ENCODE measurements at regions not wholly inside any gene's neighbourhood (a gene's known extent, or its start where the extent isn't known, plus 50 kb on each side); places are given as distances from the start of the nearest gene placed in this dataset.

- Histone ChIP-seq H3K4me1 (ENCODE audit: control insufficient read depth, insufficient read depth, low read length) (no peaks in the 10 kb centered on the region), H3K36me3 (ENCODE audit: control insufficient read depth in 2 of 2, insufficient read depth in 1 of 2, low read length in 2 of 2) (no peaks in the 10 kb centered on the region), H3K27ac (ENCODE audit: extremely low read depth, low read depth, low read length) (no peak overlapping the region; the same call in 1 of the 2 replicates), H3K4me3 (ENCODE audit: low read depth, low read length) (peak overlapping the region; percentile 3; the same call in 1 of the 2 replicates), H3K9me3 (ENCODE audit: control insufficient read depth, insufficient read depth, low read depth, low read length) (no peaks in the 10 kb centered on the region)
- POLR2A ChIA-PET = interaction anchor here (0.6 kb wide), 1 partner anchor 470 kb away, joined by 3 read pairs; no protein-coding TSS in a partner anchor
- CTCF ChIA-PET = interaction anchor here (0.6 to 1.8 kb wide), 26 partner anchors 9 to 1515 kb away, joined by 3 to 7 read pairs (median 3); no protein-coding TSS in a partner anchor
- TF ChIP-seq GLIS1 (tag by site-specific recombination; IDR thresholded peaks at IDR 0.05) = 0 out of 2 replicates have a peak, but pooled peaks have one; percentile 13
- no peak for TF ChIP-seq ZNF114 (tag by site-specific recombination; IDR thresholded peaks at IDR 0.05)
- TF ChIP-seq OVOL3 (tag by site-specific recombination; IDR thresholded peaks at IDR 0.05) = no peak
- TF ChIP-seq ZEB2 (tag by site-specific recombination; IDR thresholded peaks at IDR 0.05) = 0 out of 2 replicates have a peak, but pooled peaks have one; percentile 16
- TF ChIP-seq ZBTB17 (tag by site-specific recombination; IDR thresholded peaks at IDR 0.05) = peak; percentile 44
- TF ChIP-seq, protein P1, sequence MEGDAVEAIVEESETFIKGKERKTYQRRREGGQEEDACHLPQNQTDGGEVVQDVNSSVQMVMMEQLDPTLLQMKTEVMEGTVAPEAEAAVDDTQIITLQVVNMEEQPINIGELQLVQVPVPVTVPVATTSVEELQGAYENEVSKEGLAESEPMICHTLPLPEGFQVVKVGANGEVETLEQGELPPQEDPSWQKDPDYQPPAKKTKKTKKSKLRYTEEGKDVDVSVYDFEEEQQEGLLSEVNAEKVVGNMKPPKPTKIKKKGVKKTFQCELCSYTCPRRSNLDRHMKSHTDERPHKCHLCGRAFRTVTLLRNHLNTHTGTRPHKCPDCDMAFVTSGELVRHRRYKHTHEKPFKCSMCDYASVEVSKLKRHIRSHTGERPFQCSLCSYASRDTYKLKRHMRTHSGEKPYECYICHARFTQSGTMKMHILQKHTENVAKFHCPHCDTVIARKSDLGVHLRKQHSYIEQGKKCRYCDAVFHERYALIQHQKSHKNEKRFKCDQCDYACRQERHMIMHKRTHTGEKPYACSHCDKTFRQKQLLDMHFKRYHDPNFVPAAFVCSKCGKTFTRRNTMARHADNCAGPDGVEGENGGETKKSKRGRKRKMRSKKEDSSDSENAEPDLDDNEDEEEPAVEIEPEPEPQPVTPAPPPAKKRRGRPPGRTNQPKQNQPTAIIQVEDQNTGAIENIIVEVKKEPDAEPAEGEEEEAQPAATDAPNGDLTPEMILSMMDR (tag by site-specific recombination; IDR thresholded peaks at IDR 0.05) = peak; percentile 68; the same call in 1 of the 2 replicates
- TF ChIP-seq ZNF335 (tag by site-specific recombination; conservative IDR thresholded peaks at IDR 0.05) = peak; percentile 76
- TF ChIP-seq ZNF654 (tag by site-specific recombination; IDR thresholded peaks at IDR 0.05; ENCODE audit: low read depth) = peak; percentile 88
- TF ChIP-seq ZNF707 (tag by site-specific recombination; IDR thresholded peaks at IDR 0.05) = no peak
- peak; percentile 58; the same call in 1 of the 2 replicates for TF ChIP-seq ZNF660 (tag by site-specific recombination; IDR thresholded peaks at IDR 0.05)
- TF ChIP-seq ZBTB48 (tag by site-specific recombination; IDR thresholded peaks at IDR 0.05) = peak; percentile 68; the same call in 1 of the 2 replicates
- TF ChIP-seq ZNF311 (tag by site-specific recombination; IDR thresholded peaks at IDR 0.05; ENCODE audit: borderline replicate concordance) = no peak
- TF ChIP-seq ZBTB10 (tag by site-specific recombination; IDR thresholded peaks at IDR 0.05) = 0 out of 2 replicates have a peak, but pooled peaks have one; percentile 15
- TF ChIP-seq SCRT2 (tag by site-specific recombination; IDR thresholded peaks at IDR 0.05) = peak; percentile 89
- no peak for TF ChIP-seq ZSCAN23 (tag by site-specific recombination; IDR thresholded peaks at IDR 0.05)
- no peak for TF ChIP-seq BCL6B (tag by site-specific recombination; IDR thresholded peaks at IDR 0.05)
- TF ChIP-seq, protein P2, sequence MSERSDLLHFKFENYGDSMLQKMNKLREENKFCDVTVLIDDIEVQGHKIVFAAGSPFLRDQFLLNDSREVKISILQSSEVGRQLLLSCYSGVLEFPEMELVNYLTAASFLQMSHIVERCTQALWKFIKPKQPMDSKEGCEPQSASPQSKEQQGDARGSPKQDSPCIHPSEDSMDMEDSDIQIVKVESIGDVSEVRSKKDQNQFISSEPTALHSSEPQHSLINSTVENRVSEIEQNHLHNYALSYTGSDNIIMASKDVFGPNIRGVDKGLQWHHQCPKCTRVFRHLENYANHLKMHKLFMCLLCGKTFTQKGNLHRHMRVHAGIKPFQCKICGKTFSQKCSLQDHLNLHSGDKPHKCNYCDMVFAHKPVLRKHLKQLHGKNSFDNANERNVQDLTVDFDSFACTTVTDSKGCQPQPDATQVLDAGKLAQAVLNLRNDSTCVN (tag by site-specific recombination; optimal IDR thresholded peaks at IDR 0.05) = peak; percentile 4
Measured at GRCh38 chr22:49632199-49633009, 195.3 kb downstream of the BRD1 start.
